Stimulated activated naive CD8-positive, alpha-beta T cell treated with anti-CD3 and anti-CD28 coated beads, Interleukin-15, amount 100 ng/mL, for 72 hours (primary cell): ENCODE measurements at regions not wholly inside any gene's neighbourhood (a gene's known extent, or its start where the extent isn't known, plus 50 kb on each side); places are given as distances from the start of the nearest gene placed in this dataset.

ENCODE experiments used
- ATAC-seq: fragments of 150-1000 bp; cut with Tn5 transposase; 2 replicates; pipeline ENCODE4 v1.10.0; 2021; ENCODE audit warnings: mild to moderate bottlenecking, moderate library complexity
- DNase-seq, 2 donors: peaks; one replicate each; pipeline ENCODE4 v3.0.0; 2021 to 2022
- H3K27ac Mint-ChIP-seq, 2 donors: one replicate each; pipeline ENCODE4 v1.8.0; 2022; ENCODE audit warnings: mild to moderate bottlenecking in 2 of 2, mixed read lengths in 2 of 2, moderate library complexity in 2 of 2
- H3K27me3 Mint-ChIP-seq: one replicate; pipeline ENCODE4 v1.8.0; 2022; ENCODE audit warnings: mixed read lengths
- H3K4me1 Mint-ChIP-seq: one replicate; pipeline ENCODE4 v1.8.0; 2022; ENCODE audit warnings: mild to moderate bottlenecking, mixed read lengths
- H3K4me3 Mint-ChIP-seq, 2 donors: one replicate each; pipeline ENCODE4 v1.8.0; 2022; ENCODE audit warnings: mild to moderate bottlenecking in 2 of 2, mixed read lengths in 2 of 2, moderate library complexity in 1 of 2
- H3K9me3 Mint-ChIP-seq, 2 donors: one replicate each; pipeline ENCODE4 v1.8.0; 2022; ENCODE audit warnings: mixed read lengths in 2 of 2

GRCh38 chr5:167861129-167861927 lies 430.1 kb upstream of the WWC1 start:
- H3K9me3 Mint-ChIP-seq, result peaks cover 3 to 6% of the 10 kb centered on the region in 2 donors
- no peaks in the 10 kb centered on the region for H3K27me3 Mint-ChIP-seq
- no peaks in the 10 kb centered on the region for H3K4me1 Mint-ChIP-seq
- no peak overlapping the region for H3K4me3 Mint-ChIP-seq
- H3K27ac Mint-ChIP-seq, result no peak overlapping the region
- DNase-seq, result no peak
- no peak for ATAC-seq

- no peak for ATAC-seq
- no peak overlapping the region for H3K4me3 Mint-ChIP-seq
- no peaks in the 10 kb centered on the region for H3K27me3 Mint-ChIP-seq
- peaks cover 3 to 6% of the 10 kb centered on the region in 2 donors for H3K9me3 Mint-ChIP-seq
- DNase-seq, result no peak
- H3K27ac Mint-ChIP-seq, result no peak overlapping the region
- no peaks in the 10 kb centered on the region for H3K4me1 Mint-ChIP-seq
Measured at GRCh38 chr5:167861928-167862426, 429.5 kb upstream of the WWC1 start.

GRCh38 chr5:167863883-167864282 lies 427.6 kb upstream of the WWC1 start:
- H3K4me1 Mint-ChIP-seq, result no peaks in the 10 kb centered on the region
- ATAC-seq (no peak), DNase-seq (no peak)
- peaks cover 3 to 6% of the 10 kb centered on the region in 2 donors for H3K9me3 Mint-ChIP-seq
- H3K4me3 Mint-ChIP-seq, result no peak overlapping the region
- H3K27me3 Mint-ChIP-seq, result no peaks in the 10 kb centered on the region
- no peak overlapping the region for H3K27ac Mint-ChIP-seq

- Mint-ChIP-seq H3K27me3 (no peaks in the 10 kb centered on the region), H3K4me3 (no peak overlapping the region), H3K27ac (no peak overlapping the region), H3K9me3 (peaks cover 3 to 6% of the 10 kb centered on the region in 2 donors), H3K4me1 (no peaks in the 10 kb centered on the region)
- ATAC-seq (no peak), DNase-seq (no peak)
Measured at GRCh38 chr5:167864801-167865200, 426.6 kb upstream of the WWC1 start.

- Mint-ChIP-seq H3K4me1 (no peaks in the 10 kb centered on the region), H3K4me3 (no peak overlapping the region), H3K27me3 (no peaks in the 10 kb centered on the region), H3K9me3 (no peaks in the 10 kb centered on the region), H3K27ac (no peak overlapping the region)
- no peak for DNase-seq
- no peak for ATAC-seq
Measured at GRCh38 chr5:167866797-167867196, 424.6 kb upstream of the WWC1 start.

GRCh38 chr5:167867281-167867680 lies 424.2 kb upstream of the WWC1 start:
- no peaks in the 10 kb centered on the region for H3K4me1 Mint-ChIP-seq
- ATAC-seq (no peak), DNase-seq (no peak)
- H3K27me3 Mint-ChIP-seq, result no peaks in the 10 kb centered on the region
- H3K4me3 Mint-ChIP-seq, result no peak overlapping the region
- no peaks in the 10 kb centered on the region for H3K9me3 Mint-ChIP-seq
- no peak overlapping the region for H3K27ac Mint-ChIP-seq

GRCh38 chr5:167869125-167869524 lies 422.3 kb upstream of the WWC1 start:
- H3K4me3 Mint-ChIP-seq, result no peak overlapping the region
- H3K9me3 Mint-ChIP-seq, result peaks cover 4 to 5% of the 10 kb centered on the region in 2 donors
- H3K27me3 Mint-ChIP-seq, result no peaks in the 10 kb centered on the region
- H3K4me1 Mint-ChIP-seq, result no peaks in the 10 kb centered on the region
- DNase-seq (no peak), ATAC-seq (no peak)
- H3K27ac Mint-ChIP-seq, result no peak overlapping the region

GRCh38 chr5:167870055-167870454 lies 421.4 kb upstream of the WWC1 start:
- H3K9me3 Mint-ChIP-seq, result peaks cover 7 to 13% of the 10 kb centered on the region in 2 donors
- ATAC-seq (no peak), DNase-seq (no peak)
- no peaks in the 10 kb centered on the region for H3K27me3 Mint-ChIP-seq
- no peak overlapping the region for H3K27ac Mint-ChIP-seq
- H3K4me3 Mint-ChIP-seq, result no peak overlapping the region
- no peaks in the 10 kb centered on the region for H3K4me1 Mint-ChIP-seq

- no peaks in the 10 kb centered on the region for H3K27me3 Mint-ChIP-seq
- DNase-seq (no peak), ATAC-seq (no peak)
- H3K27ac Mint-ChIP-seq, result no peak overlapping the region
- H3K4me1 Mint-ChIP-seq, result no peaks in the 10 kb centered on the region
- no peak overlapping the region for H3K4me3 Mint-ChIP-seq
- H3K9me3 Mint-ChIP-seq, result peaks cover 11 to 24% of the 10 kb centered on the region in 2 donors
Measured at GRCh38 chr5:167871091-167871490, 420.4 kb upstream of the WWC1 start.

- H3K27ac Mint-ChIP-seq, result no peak overlapping the region
- peaks cover 11 to 32% of the 10 kb centered on the region in 2 donors for H3K9me3 Mint-ChIP-seq
- H3K4me3 Mint-ChIP-seq, result no peak overlapping the region
- ATAC-seq (no peak), DNase-seq (no peak)
- no peaks in the 10 kb centered on the region for H3K27me3 Mint-ChIP-seq
- no peaks in the 10 kb centered on the region for H3K4me1 Mint-ChIP-seq
Measured at GRCh38 chr5:167872791-167873190, 418.7 kb upstream of the WWC1 start.

GRCh38 chr5:167877114-167877722 lies 414.2 kb upstream of the WWC1 start:
- H3K4me3 Mint-ChIP-seq, result no peak overlapping the region
- H3K9me3 Mint-ChIP-seq, result peaks cover 11 to 32% of the 10 kb centered on the region in 2 donors
- H3K4me1 Mint-ChIP-seq, result no peaks in the 10 kb centered on the region
- ATAC-seq, result no peak
- DNase-seq, result no peak
- H3K27me3 Mint-ChIP-seq, result no peaks in the 10 kb centered on the region
- no peak overlapping the region for H3K27ac Mint-ChIP-seq

GRCh38 chr5:167877924-167878323 lies 413.5 kb upstream of the WWC1 start:
- Mint-ChIP-seq H3K4me1 (no peaks in the 10 kb centered on the region), H3K27ac (no peak overlapping the region), H3K4me3 (no peak overlapping the region), H3K27me3 (no peaks in the 10 kb centered on the region), H3K9me3 (peaks cover 16 to 32% of the 10 kb centered on the region in 2 donors)
- no peak for DNase-seq
- no peak for ATAC-seq

GRCh38 chr5:167880420-167880819 lies 411.0 kb upstream of the WWC1 start:
- H3K27me3 Mint-ChIP-seq, result no peaks in the 10 kb centered on the region
- H3K4me1 Mint-ChIP-seq, result no peaks in the 10 kb centered on the region
- H3K9me3 Mint-ChIP-seq, result peaks cover 13 to 22% of the 10 kb centered on the region in 2 donors
- H3K4me3 Mint-ChIP-seq, result no peak overlapping the region
- DNase-seq (no peak), ATAC-seq (no peak)
- H3K27ac Mint-ChIP-seq, result no peak overlapping the region

GRCh38 chr5:167881041-167881440 lies 410.4 kb upstream of the WWC1 start:
- Mint-ChIP-seq H3K4me1 (no peaks in the 10 kb centered on the region), H3K9me3 (peaks cover 12 to 15% of the 10 kb centered on the region in 2 donors), H3K4me3 (no peak overlapping the region), H3K27ac (no peak overlapping the region), H3K27me3 (no peaks in the 10 kb centered on the region)
- DNase-seq (no peak), ATAC-seq (no peak)

GRCh38 chr5:167886196-167886595 lies 405.2 kb upstream of the WWC1 start:
- H3K27me3 Mint-ChIP-seq, result no peaks in the 10 kb centered on the region
- no peaks in the 10 kb centered on the region for H3K4me1 Mint-ChIP-seq
- peaks cover 19 to 21% of the 10 kb centered on the region in 2 donors for H3K9me3 Mint-ChIP-seq
- no peak for ATAC-seq
- no peak overlapping the region for H3K27ac Mint-ChIP-seq
- no peak overlapping the region for H3K4me3 Mint-ChIP-seq
- no peak for DNase-seq

GRCh38 chr5:167888393-167888792 lies 403.1 kb upstream of the WWC1 start:
- DNase-seq (no peak), ATAC-seq (no peak)
- H3K9me3 Mint-ChIP-seq, result peaks cover 9 to 15% of the 10 kb centered on the region in 2 donors
- H3K4me3 Mint-ChIP-seq, result no peak overlapping the region
- H3K27ac Mint-ChIP-seq, result no peak overlapping the region
- no peaks in the 10 kb centered on the region for H3K27me3 Mint-ChIP-seq
- no peaks in the 10 kb centered on the region for H3K4me1 Mint-ChIP-seq
